Uterus (tissue), 2 donors: ENCODE measurements at regions not wholly inside any gene's neighbourhood (a gene's known extent, or its start where the extent isn't known, plus 50 kb on each side); places are given as distances from the start of the nearest gene placed in this dataset.

Experiments used
- POLR2A ChIP-seq, 2 donors: fragments of 450-650 bp; IDR thresholded peaks; one replicate each; pipeline ENCODE4 v1.6.1; 2016; ENCODE audit warnings: antibody characterized with exemption in 2 of 2, mild to moderate bottlenecking in 1 of 2, moderate library complexity in 1 of 2
- TF ChIP-seq, protein P1 (sequence below), 4 experiments: fragments of 200-600 bp in 2 of 4; fragments of 450-650 bp in 2 of 4; sonication (generic) in 2 of 4; IDR thresholded peaks; one replicate each; pipeline ENCODE4 v1.5.1; 2016 to 2019; ENCODE audit warnings: antibody characterized with exemption in 4 of 4, mild to moderate bottlenecking in 2 of 4, moderate library complexity in 1 of 4

DNA sequence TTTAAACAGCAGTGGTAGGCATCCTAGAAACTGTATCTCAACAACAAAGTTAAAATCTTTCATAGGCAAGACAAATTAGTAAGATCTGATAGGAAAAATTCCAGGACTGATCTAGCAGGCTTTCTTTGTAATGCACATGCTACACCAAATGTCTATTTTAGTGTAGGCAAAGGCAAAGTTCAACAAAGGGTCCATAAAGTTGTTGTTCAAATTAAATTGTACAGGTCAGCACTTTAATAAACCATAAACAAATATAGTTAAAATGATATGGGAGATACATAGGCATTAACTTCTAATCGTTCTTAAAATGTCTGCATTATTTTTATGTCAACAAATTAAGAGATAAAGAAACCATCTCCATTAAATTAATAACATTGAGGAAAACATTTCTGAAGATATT, 413.0 kb downstream of the TUSC7 start:
- TF ChIP-seq, protein P1, sequence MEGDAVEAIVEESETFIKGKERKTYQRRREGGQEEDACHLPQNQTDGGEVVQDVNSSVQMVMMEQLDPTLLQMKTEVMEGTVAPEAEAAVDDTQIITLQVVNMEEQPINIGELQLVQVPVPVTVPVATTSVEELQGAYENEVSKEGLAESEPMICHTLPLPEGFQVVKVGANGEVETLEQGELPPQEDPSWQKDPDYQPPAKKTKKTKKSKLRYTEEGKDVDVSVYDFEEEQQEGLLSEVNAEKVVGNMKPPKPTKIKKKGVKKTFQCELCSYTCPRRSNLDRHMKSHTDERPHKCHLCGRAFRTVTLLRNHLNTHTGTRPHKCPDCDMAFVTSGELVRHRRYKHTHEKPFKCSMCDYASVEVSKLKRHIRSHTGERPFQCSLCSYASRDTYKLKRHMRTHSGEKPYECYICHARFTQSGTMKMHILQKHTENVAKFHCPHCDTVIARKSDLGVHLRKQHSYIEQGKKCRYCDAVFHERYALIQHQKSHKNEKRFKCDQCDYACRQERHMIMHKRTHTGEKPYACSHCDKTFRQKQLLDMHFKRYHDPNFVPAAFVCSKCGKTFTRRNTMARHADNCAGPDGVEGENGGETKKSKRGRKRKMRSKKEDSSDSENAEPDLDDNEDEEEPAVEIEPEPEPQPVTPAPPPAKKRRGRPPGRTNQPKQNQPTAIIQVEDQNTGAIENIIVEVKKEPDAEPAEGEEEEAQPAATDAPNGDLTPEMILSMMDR (IDR thresholded peaks at IDR 0.05) = no peak
- no peak for TF ChIP-seq POLR2A (IDR thresholded peaks at IDR 0.05)
